ENCODE measurements at regions not wholly inside any gene's neighbourhood (a gene's known extent, or its start where the extent isn't known, plus 50 kb on each side); places are given as distances from the start of the nearest gene placed in this dataset.
A peak's percentile ranks its signal among the peaks of the same experiment; 100 is the strongest.

DNA sequence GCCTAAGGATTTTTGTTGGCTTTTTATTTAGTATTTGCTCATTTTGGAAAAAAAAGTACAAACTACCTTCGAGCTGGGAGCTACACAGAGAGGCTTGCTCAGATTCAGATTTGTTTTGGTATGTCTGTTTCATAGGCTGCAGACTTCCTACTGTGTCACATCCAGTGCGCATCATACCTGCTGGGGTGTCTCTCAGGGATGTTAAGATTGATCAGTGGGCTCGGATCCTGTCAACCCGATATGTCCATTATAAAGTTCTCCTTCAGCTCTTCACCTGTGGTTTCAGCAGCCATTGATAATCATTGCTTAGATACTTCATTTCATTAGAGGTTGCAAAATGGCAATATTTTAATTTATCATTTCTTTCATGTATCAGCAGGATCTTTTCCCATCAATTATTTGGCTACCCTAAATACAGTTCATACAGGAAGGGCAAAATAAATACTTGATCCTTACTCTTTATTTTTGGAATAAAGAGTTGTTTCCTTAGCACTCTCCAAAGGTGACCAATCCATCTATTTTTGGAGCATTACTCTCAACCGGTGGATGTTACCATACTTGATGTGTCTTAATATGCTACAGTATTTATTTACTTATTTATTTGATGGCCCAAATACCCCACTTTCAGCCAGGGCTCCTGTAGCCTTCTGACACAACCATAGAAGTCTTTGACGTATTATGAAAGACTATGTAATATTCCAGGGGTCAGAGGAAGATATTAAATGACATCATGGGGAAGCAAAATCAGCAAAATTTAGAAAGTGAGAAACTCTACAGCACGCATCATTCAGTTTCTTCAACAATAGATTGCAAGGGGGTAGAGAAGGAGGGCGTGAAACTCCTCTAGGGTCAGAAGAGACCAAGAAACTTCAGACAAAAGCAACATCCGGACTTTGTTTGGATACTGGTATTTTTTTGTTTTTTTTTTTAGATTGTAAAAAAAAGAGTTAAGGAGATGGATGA, 55.3 kb upstream of the HNRNPU start:
- Histone ChIP-seq H2AFZ (ENCODE audit: control insufficient read depth, low read depth, low read length) (peak overlapping the region; percentile 78), H3K27me3 (replicated peaks in 1 of 2; ENCODE audit: control insufficient read depth in 2 of 2, insufficient read depth in 2 of 2, low read length in 1 of 2) (no peaks in the 10 kb centered on the region), H3K4me3 (peak overlapping the region; percentile 72), H3K9me3 (replicated peaks; ENCODE audit: control insufficient read depth, insufficient read depth, low read length) (no peaks in the 10 kb centered on the region), H3K27ac (ENCODE audit: control insufficient read depth, insufficient read depth) (peak overlapping the region; percentile 51), H4K20me1 (ENCODE audit: control insufficient read depth, insufficient read depth) (no peaks in the 10 kb centered on the region), H3K4me2 (ENCODE audit: control insufficient read depth, insufficient read depth) (peak overlapping the region; percentile 79), H3K36me3 (ENCODE audit: control insufficient read depth in 2 of 2, insufficient read depth in 2 of 2, low read length in 1 of 2) (no peaks in the 10 kb centered on the region), H3K79me2 (ENCODE audit: control insufficient read depth, insufficient read depth, low read length) (no peaks in the 10 kb centered on the region), H3K4me1 (ENCODE audit: control insufficient read depth, insufficient read depth, low read length) (peaks cover 14% of the 10 kb centered on the region), H3K9ac (ENCODE audit: control insufficient read depth, insufficient read depth, low read length) (peak overlapping the region; percentile 60)
- POLR2A ChIA-PET, result no interaction called here
- RAD21 ChIA-PET (ENCODE audit: unreplicated experiment), result interaction anchor here (0.6 to 1.0 kb wide), 2 partner anchors 52 to 54 kb away, joined by 3 read pairs; no protein-coding TSS in a partner anchor
- intact Hi-C loops (cut with micrococcal nuclease; ENCODE audit: unreplicated experiment) (loop anchor here (2.0 kb wide), 3 partner anchors 25 to 57 kb away; no protein-coding TSS in a partner anchor), in situ Hi-C loops (cut with MboI) (no loop called here)
- SMC1A ChIA-PET (ENCODE audit: uncharacterized antibody, unreplicated experiment), result interaction anchor here (0.6 kb wide), 1 partner anchor 50 kb away, joined by 3 read pairs; no protein-coding TSS in a partner anchor
- FAIRE-seq (peak; percentile 18), ATAC-seq (peak; percentile 74), DNase-seq (ENCODE audit: low read depth, low spot score) (no peak)
- WGBS (ENCODE audit: insufficient coverage, insufficient replicate concordance, low lambda C conversion rate, missing lambda C conversion rate), result 34% methylated on average over 9 of the region's 9 CpGs
- no TSS peak for BruUV-seq (replicated peaks)
- CTCF ChIA-PET, result interaction anchor here (1.0 to 1.7 kb wide), 2 partner anchors 21 to 118 kb away, joined by 4 to 5 read pairs; no protein-coding TSS in a partner anchor
- no peak for TF ChIP-seq CBX5 (IDR thresholded peaks at IDR 0.05; ENCODE audit: low read depth)
- no peak for TF ChIP-seq POLR2A (IDR thresholded peaks at IDR 0.05; ENCODE audit: low read depth, low read length)
- TF ChIP-seq, protein P1, sequence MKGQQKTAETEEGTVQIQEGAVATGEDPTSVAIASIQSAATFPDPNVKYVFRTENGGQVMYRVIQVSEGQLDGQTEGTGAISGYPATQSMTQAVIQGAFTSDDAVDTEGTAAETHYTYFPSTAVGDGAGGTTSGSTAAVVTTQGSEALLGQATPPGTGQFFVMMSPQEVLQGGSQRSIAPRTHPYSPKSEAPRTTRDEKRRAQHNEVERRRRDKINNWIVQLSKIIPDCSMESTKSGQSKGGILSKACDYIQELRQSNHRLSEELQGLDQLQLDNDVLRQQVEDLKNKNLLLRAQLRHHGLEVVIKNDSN (IDR thresholded peaks at IDR 0.05; ENCODE audit: borderline replicate concordance, extremely low read length, insufficient read depth, low read depth, low read length), result no peak
- no peak for TF ChIP-seq FOS (IDR thresholded peaks at IDR 0.05; ENCODE audit: borderline replicate concordance, extremely low read depth, insufficient read length)
- TF ChIP-seq, protein P2, sequence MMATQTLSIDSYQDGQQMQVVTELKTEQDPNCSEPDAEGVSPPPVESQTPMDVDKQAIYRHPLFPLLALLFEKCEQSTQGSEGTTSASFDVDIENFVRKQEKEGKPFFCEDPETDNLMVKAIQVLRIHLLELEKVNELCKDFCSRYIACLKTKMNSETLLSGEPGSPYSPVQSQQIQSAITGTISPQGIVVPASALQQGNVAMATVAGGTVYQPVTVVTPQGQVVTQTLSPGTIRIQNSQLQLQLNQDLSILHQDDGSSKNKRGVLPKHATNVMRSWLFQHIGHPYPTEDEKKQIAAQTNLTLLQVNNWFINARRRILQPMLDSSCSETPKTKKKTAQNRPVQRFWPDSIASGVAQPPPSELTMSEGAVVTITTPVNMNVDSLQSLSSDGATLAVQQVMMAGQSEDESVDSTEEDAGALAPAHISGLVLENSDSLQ (IDR thresholded peaks at IDR 0.05), result no peak
- TF ChIP-seq, protein P3, sequence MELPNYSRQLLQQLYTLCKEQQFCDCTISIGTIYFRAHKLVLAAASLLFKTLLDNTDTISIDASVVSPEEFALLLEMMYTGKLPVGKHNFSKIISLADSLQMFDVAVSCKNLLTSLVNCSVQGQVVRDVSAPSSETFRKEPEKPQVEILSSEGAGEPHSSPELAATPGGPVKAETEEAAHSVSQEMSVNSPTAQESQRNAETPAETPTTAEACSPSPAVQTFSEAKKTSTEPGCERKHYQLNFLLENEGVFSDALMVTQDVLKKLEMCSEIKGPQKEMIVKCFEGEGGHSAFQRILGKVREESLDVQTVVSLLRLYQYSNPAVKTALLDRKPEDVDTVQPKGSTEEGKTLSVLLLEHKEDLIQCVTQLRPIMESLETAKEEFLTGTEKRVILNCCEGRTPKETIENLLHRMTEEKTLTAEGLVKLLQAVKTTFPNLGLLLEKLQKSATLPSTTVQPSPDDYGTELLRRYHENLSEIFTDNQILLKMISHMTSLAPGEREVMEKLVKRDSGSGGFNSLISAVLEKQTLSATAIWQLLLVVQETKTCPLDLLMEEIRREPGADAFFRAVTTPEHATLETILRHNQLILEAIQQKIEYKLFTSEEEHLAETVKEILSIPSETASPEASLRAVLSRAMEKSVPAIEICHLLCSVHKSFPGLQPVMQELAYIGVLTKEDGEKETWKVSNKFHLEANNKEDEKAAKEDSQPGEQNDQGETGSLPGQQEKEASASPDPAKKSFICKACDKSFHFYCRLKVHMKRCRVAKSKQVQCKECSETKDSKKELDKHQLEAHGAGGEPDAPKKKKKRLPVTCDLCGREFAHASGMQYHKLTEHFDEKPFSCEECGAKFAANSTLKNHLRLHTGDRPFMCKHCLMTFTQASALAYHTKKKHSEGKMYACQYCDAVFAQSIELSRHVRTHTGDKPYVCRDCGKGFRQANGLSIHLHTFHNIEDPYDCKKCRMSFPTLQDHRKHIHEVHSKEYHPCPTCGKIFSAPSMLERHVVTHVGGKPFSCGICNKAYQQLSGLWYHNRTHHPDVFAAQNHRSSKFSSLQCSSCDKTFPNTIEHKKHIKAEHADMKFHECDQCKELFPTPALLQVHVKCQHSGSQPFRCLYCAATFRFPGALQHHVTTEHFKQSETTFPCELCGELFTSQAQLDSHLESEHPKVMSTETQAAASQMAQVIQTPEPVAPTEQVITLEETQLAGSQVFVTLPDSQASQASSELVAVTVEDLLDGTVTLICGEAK (IDR thresholded peaks at IDR 0.05; ENCODE audit: borderline replicate concordance), result no peak
- no peak for TF ChIP-seq HCFC1 (IDR thresholded peaks at IDR 0.05; ENCODE audit: low read length)
- TF ChIP-seq TCF7 (IDR thresholded peaks at IDR 0.05; ENCODE audit: borderline replicate concordance), result no peak
- no peak for TF ChIP-seq KAT2A (conservative IDR thresholded peaks at IDR 0.05; ENCODE audit: control insufficient read depth, low read depth, low read length)
- no peak for TF ChIP-seq NFXL1 (IDR thresholded peaks at IDR 0.05; ENCODE audit: borderline replicate concordance)
- no peak for TF ChIP-seq NFYA (IDR thresholded peaks at IDR 0.05; ENCODE audit: borderline replicate concordance, low read depth, low read length)
- no peak for TF ChIP-seq TARDBP (IDR thresholded peaks at IDR 0.05; ENCODE audit: borderline replicate concordance)
- peak; percentile 84 for TF ChIP-seq ATF7 (IDR thresholded peaks at IDR 0.05; ENCODE audit: low read depth)
- TF ChIP-seq IRF4 (IDR thresholded peaks at IDR 0.05; ENCODE audit: low read depth, low read length), result no peak
- no peak for TF ChIP-seq SIX5 (IDR thresholded peaks at IDR 0.05; ENCODE audit: low read depth, low read length, severe bottlenecking)
- TF ChIP-seq BHLHE40 (IDR thresholded peaks at IDR 0.05; ENCODE audit: borderline replicate concordance in 1 of 2, low read depth in 2 of 2, low read length in 1 of 2), result no peak
- TF ChIP-seq CREM (IDR thresholded peaks at IDR 0.05; ENCODE audit: low read depth), result peak; percentile 96
- peak; percentile 18 to 33; a peak in 2 of 4 replicates for TF ChIP-seq IKZF2 (IDR thresholded peaks at IDR 0.05)
